A673 (cell line): ENCODE measurements at regions not wholly inside any gene's neighbourhood (a gene's known extent, or its start where the extent isn't known, plus 50 kb on each side); places are given as distances from the start of the nearest gene placed in this dataset.

Experiments used
- EZH2 ChIP-seq: fragments of 200-600 bp; sonication (generic); IDR thresholded peaks from 2 replicates; pipeline ENCODE4 v1.6.1; 2017; ENCODE audit warnings: borderline replicate concordance, low read depth, mild to moderate bottlenecking, mixed read lengths, antibody characterized with exemption, low read length; ENCODE audit not compliant: poor library complexity, severe bottlenecking
- TF ChIP-seq, protein P1 (sequence below): fragments of 300-800, 200-600 bp; sonication (generic); conservative IDR thresholded peaks from 2 replicates; pipeline ENCODE4 v1.5.1; 2017; ENCODE audit warnings: low read depth, mild to moderate bottlenecking, antibody characterized with exemption, low read length, moderate library complexity, mixed read lengths

DNA sequence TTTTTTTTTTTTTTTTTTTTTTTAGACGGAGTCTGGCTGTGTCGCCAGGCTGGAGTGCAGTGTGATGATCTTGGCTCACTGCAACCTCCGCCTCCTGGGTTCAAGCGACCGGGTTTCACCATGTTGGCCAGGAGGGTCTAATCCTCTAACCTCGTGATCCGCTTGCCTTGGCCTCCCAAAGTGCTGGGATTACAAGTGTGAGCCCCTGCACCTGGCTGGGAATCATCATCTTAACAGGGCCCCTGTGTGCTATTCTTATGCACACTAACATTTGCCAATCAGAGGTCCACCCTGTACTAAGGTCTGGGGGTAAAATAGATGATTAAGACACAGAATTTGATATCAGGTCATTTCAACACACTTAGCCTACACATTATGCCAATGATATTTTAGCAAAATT is 278.7 kb upstream of the CHRM3 start:
- TF ChIP-seq, protein P1, sequence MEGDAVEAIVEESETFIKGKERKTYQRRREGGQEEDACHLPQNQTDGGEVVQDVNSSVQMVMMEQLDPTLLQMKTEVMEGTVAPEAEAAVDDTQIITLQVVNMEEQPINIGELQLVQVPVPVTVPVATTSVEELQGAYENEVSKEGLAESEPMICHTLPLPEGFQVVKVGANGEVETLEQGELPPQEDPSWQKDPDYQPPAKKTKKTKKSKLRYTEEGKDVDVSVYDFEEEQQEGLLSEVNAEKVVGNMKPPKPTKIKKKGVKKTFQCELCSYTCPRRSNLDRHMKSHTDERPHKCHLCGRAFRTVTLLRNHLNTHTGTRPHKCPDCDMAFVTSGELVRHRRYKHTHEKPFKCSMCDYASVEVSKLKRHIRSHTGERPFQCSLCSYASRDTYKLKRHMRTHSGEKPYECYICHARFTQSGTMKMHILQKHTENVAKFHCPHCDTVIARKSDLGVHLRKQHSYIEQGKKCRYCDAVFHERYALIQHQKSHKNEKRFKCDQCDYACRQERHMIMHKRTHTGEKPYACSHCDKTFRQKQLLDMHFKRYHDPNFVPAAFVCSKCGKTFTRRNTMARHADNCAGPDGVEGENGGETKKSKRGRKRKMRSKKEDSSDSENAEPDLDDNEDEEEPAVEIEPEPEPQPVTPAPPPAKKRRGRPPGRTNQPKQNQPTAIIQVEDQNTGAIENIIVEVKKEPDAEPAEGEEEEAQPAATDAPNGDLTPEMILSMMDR, result no peak
- TF ChIP-seq EZH2, result no peak
